NT2/D1 (cell line): ENCODE measurements at regions not wholly inside any gene's neighbourhood (a gene's known extent, or its start where the extent isn't known, plus 50 kb on each side); places are given as distances from the start of the nearest gene placed in this dataset.

Experiments
- YY1 ChIP-seq: IDR thresholded peaks from 2 replicates; pipeline ENCODE4 v1.6.1; 2011; ENCODE audit not compliant: insufficient read length, insufficient read depth
- ZNF274 ChIP-seq: IDR thresholded peaks from 2 replicates; pipeline ENCODE4 v1.6.1; 2011; ENCODE audit warnings: mild to moderate bottlenecking, low read depth, low read length

DNA sequence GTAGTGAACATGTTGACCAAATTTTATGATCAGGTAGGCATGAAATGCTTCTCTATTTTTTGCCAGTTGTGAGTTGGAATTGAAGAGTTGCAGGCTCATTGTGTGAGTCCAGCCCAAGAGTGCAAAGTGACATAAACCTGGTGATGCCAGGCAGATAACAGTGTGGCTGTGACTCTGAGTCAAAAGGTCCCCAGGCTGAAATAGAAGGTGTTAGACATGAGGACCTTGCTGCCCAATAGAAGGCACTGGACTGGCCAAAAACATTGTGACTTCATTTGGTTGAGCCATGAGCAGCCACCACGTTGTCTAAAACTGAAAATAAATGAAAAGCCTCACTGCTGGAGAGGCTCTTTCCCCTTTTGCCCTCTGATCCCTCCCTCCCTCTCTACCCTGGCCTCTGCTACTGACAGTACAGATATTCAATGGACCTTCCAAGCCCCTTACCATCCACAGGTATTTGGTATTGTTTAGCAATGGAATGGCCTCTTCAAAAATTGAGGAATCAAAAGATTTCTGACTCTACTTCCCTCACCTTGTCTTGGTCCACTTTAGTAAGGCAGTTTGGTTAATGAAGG is 67.8 kb upstream of the ABCD3 start:
- TF ChIP-seq YY1 (no peak), ZNF274 (no peak)
